ENCODE measurements at regions not wholly inside any gene's neighbourhood (a gene's known extent, or its start where the extent isn't known, plus 50 kb on each side); places are given as distances from the start of the nearest gene placed in this dataset.

DNA sequence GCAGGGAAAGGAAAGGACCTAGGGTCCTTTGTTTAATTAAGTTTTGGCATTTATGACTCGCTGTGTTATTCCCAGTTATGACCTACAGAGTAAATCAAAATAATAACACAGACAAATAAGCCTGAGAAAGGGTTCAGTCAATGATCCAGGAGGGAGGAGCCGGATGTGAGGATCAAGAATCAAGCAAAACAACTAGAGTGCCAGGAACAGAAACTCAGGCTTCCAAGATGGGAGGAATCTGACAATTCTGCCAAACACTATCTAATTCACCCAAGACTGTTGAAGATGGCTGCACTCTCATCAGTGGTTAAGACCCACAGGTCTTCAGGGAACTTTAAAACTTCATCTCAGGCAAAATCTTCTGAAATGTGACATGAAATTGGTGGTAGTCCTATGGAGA lies 50.3 kb upstream of the PIP4K2A start:
- no peaks in the 10 kb centered on the region for H3K27me3 ChIP-seq (ENCODE audit: insufficient read depth, low read length)

More for the DNA sequence above, 50.3 kb upstream of the PIP4K2A start:
- Histone ChIP-seq H3K9ac (ENCODE audit: extremely low read depth, insufficient read length, low read length) (no peak overlapping the region), H2AK5ac (ENCODE audit: insufficient read length, low read length) (no peak overlapping the region), H3K4me1 (ENCODE audit: insufficient read depth, low read length) (no peaks in the 10 kb centered on the region), H3K79me1 (ENCODE audit: insufficient read depth, low read depth, low read length, poor library complexity, severe bottlenecking) (no peaks in the 10 kb centered on the region), H3K14ac (ENCODE audit: insufficient read depth, low read length) (no peak overlapping the region), H3K79me2 (ENCODE audit: insufficient read depth, low read length) (no peaks in the 10 kb centered on the region), H2BK12ac (ENCODE audit: insufficient read length, low read depth, low read length) (no peak overlapping the region), H2BK20ac (ENCODE audit: low read depth, low read length, poor library complexity, severe bottlenecking) (no peak overlapping the region), H4K5ac (ENCODE audit: insufficient read length, low read depth, low read length) (no peak overlapping the region), H3K23ac (ENCODE audit: insufficient read length, low read depth, low read length) (no peak overlapping the region), H2BK5ac (ENCODE audit: insufficient read length, low read length) (no peak overlapping the region), H2BK15ac (ENCODE audit: low read depth, low read length) (no peak overlapping the region), H3K18ac (ENCODE audit: insufficient read length, low read depth, low read length) (no peak overlapping the region), H3T11ph (ENCODE audit: low read length) (no peak overlapping the region), H4K91ac (ENCODE audit: insufficient read length, low read depth, low read length) (no peak overlapping the region), H4K8ac (replicated peaks; ENCODE audit: insufficient read length, low read depth, low read length) (no peak overlapping the region), H3K4ac (ENCODE audit: low read depth, low read length) (no peak overlapping the region), H3K27ac (ENCODE audit: insufficient read length, low read depth, low read length) (no peak overlapping the region), H3K56ac (ENCODE audit: insufficient read length, low read depth, low read length) (no peak overlapping the region), H2BK120ac (ENCODE audit: low read depth, low read length, poor library complexity, severe bottlenecking) (no peak overlapping the region), H2AFZ (ENCODE audit: low read length) (no peak overlapping the region), H4K20me1 (ENCODE audit: control insufficient read depth, insufficient read depth, insufficient read length) (no peaks in the 10 kb centered on the region), H3K4me2 (ENCODE audit: insufficient read depth, insufficient read length, low read length) (no peak overlapping the region), H3K9me3 (ENCODE audit: control insufficient read depth, low read depth, low read length) (no peaks in the 10 kb centered on the region), H3K23me2 (ENCODE audit: insufficient read length, low read depth, low read length, poor library complexity, severe bottlenecking) (no peaks in the 10 kb centered on the region)
- Mint-ChIP-seq H3K4me1 (peaks cover 12 to 14% of the 10 kb centered on the region in 2 experiments), H3K4me3 (no peak overlapping the region), H3K9me3 (no peaks in the 10 kb centered on the region), H3K27ac (no peak overlapping the region), H3K36me3 (ENCODE audit: insufficient read depth in 1 of 3, low read depth in 3 of 3) (peaks cover 0 to 2% (median 0%) of the 10 kb centered on the region in 3 experiments; a peak in 1 of 7 replicates), H3K27me3 (ENCODE audit: low read depth) (no peaks in the 10 kb centered on the region; the same call in 1 of the 2 replicates)
- TF ChIP-seq, protein P1, sequence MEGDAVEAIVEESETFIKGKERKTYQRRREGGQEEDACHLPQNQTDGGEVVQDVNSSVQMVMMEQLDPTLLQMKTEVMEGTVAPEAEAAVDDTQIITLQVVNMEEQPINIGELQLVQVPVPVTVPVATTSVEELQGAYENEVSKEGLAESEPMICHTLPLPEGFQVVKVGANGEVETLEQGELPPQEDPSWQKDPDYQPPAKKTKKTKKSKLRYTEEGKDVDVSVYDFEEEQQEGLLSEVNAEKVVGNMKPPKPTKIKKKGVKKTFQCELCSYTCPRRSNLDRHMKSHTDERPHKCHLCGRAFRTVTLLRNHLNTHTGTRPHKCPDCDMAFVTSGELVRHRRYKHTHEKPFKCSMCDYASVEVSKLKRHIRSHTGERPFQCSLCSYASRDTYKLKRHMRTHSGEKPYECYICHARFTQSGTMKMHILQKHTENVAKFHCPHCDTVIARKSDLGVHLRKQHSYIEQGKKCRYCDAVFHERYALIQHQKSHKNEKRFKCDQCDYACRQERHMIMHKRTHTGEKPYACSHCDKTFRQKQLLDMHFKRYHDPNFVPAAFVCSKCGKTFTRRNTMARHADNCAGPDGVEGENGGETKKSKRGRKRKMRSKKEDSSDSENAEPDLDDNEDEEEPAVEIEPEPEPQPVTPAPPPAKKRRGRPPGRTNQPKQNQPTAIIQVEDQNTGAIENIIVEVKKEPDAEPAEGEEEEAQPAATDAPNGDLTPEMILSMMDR (conservative IDR thresholded peaks at IDR 0.05) = no peak
- no peak for DNase-seq
- no CpG with 5 or more reads among the region's 2 CpGs for WGBS (ENCODE audit: extremely low coverage, insufficient read length, low lambda C conversion rate)

Measured in H9 (cell line).